GM18502 (cell line): ENCODE measurements at regions not wholly inside any gene's neighbourhood (a gene's known extent, or its start where the extent isn't known, plus 50 kb on each side); places are given as distances from the start of the nearest gene placed in this dataset.

Experiments used
- ATAC-seq: cut with Tn5 transposase; IDR thresholded peaks from one replicate; pipeline ENCODE4 v1.9.1; 2021; ENCODE audit warnings: mild to moderate bottlenecking; ENCODE audit not compliant: unreplicated experiment, poor library complexity

GRCh38 chr3:76565496-76566210 lies 474.2 kb upstream of the ROBO2 start:
- ATAC-seq = no peak

- no peak for ATAC-seq
Observed at GRCh38 chr3:76566211-76566534, 473.7 kb upstream of the ROBO2 start.

GRCh38 chr3:76566904-76567303 lies 473.0 kb upstream of the ROBO2 start:
- no peak for ATAC-seq

- no peak for ATAC-seq
Observed at GRCh38 chr3:76570436-76571057, 469.4 kb upstream of the ROBO2 start.

GRCh38 chr3:76576201-76576600 lies 463.7 kb upstream of the ROBO2 start:
- no peak for ATAC-seq

GRCh38 chr3:76582098-76582497 lies 457.8 kb upstream of the ROBO2 start:
- no peak for ATAC-seq

- no peak for ATAC-seq
Observed at GRCh38 chr3:76582632-76583378, 457.1 kb upstream of the ROBO2 start.

GRCh38 chr3:76585794-76586392 lies 454.0 kb upstream of the ROBO2 start:
- ATAC-seq = no peak

GRCh38 chr3:76586471-76586870 lies 453.4 kb upstream of the ROBO2 start:
- no peak for ATAC-seq

- ATAC-seq = no peak
Observed at GRCh38 chr3:76610150-76610549, 429.7 kb upstream of the ROBO2 start.

- ATAC-seq = no peak
Observed at GRCh38 chr3:76615719-76616118, 424.2 kb upstream of the ROBO2 start.

- ATAC-seq = no peak
Observed at GRCh38 chr3:76624164-76624563, 415.7 kb upstream of the ROBO2 start.

- ATAC-seq = no peak
Observed at GRCh38 chr3:76627236-76627635, 412.7 kb upstream of the ROBO2 start.

- ATAC-seq = no peak
Observed at GRCh38 chr3:76631251-76631650, 408.6 kb upstream of the ROBO2 start.

GRCh38 chr3:76638006-76638405 lies 401.9 kb upstream of the ROBO2 start:
- no peak for ATAC-seq

GRCh38 chr3:76643623-76644304 lies 396.1 kb upstream of the ROBO2 start:
- ATAC-seq = no peak

GRCh38 chr3:76644305-76644675 lies 395.6 kb upstream of the ROBO2 start:
- no peak for ATAC-seq

GRCh38 chr3:76645724-76646123 lies 394.2 kb upstream of the ROBO2 start:
- no peak for ATAC-seq

GRCh38 chr3:76646921-76647562 lies 392.9 kb upstream of the ROBO2 start:
- ATAC-seq = no peak

GRCh38 chr3:76651784-76652183 lies 388.1 kb upstream of the ROBO2 start:
- ATAC-seq = no peak
